Heart left ventricle (tissue), 13 donors: ENCODE measurements at regions not wholly inside any gene's neighbourhood (a gene's known extent, or its start where the extent isn't known, plus 50 kb on each side); places are given as distances from the start of the nearest gene placed in this dataset.

Experiments used
- CTCF ChIP-seq, 12 donors: fragments of 200-600 bp; sonication (generic) in 4 of 12; IDR thresholded peaks; one replicate each; pipeline versions ENCODE4 v1.5.0 to v1.8.0; 2018 to 2022; ENCODE audit warnings: antibody characterized with exemption in 12 of 12, mild to moderate bottlenecking in 5 of 12
- POLR2A ChIP-seq, 2 donors: fragments of 450-650 bp; IDR thresholded peaks; one replicate each; pipeline ENCODE4 v1.6.1; 2017; ENCODE audit warnings: antibody characterized with exemption in 2 of 2, mild to moderate bottlenecking in 2 of 2, moderate library complexity in 2 of 2
- donor health status: ischemic (EF 13 %, LVEDD 7.1; RV severe dilation, severe dysfunction).
- donor health status: DM: no; HTN: yes; CAD: no.
- donor health status: DM: no; HTN: no; CAD: no.
- donor health status: ischemic (EF 25% LVEDD 6.9; RV normal size, moderate dysfunction).
- donor health status: ischemic (EF 25% LVEDD 5.7; RV mildly dilated, moderate dysfunction).
- donor health status: ischemic (EF 35%, LVEDD 5.7; RV mildly dilated, moderate dysfunction).
- donor health status: nonischemic (EF 11% LVEDD 7.7; RV severe dilation, severe dysfunction).
- donor health status: DM: yes; HTN: yes; CAD: no.
- donor health status: PGD.
- donor health status: ischemic (EF 29% LVEDD 5.4; RV normal size, mild dysfunction).
- donor health status: nonischemic (EF 23%, LVEDD 6.1; RV moderate dilation, normal function).

- TF ChIP-seq CTCF (IDR thresholded peaks at IDR 0.05) (no peak), POLR2A (IDR thresholded peaks at IDR 0.05) (no peak)
Observed at GRCh38 chr2:234415706-234416105, 81.2 kb downstream of the ARL4C start.
